ENCODE measurements at regions not wholly inside any gene's neighbourhood (a gene's known extent, or its start where the extent isn't known, plus 50 kb on each side); places are given as distances from the start of the nearest gene placed in this dataset.

- Mint-ChIP-seq H3K27me3 (ENCODE audit: low read depth) (no peaks in the 10 kb centered on the region), H3K36me3 (ENCODE audit: low read depth) (peaks cover 13% of the 10 kb centered on the region), H3K4me3 (ENCODE audit: unreplicated experiment) (no peak overlapping the region), H3K27ac (ENCODE audit: unreplicated experiment) (no peak overlapping the region), H3K4me1 (ENCODE audit: low read depth) (peaks cover 10% of the 10 kb centered on the region), H3K9me3 (ENCODE audit: low read depth) (peaks cover 13% of the 10 kb centered on the region)
- TF ChIP-seq CTCF (IDR thresholded peaks at IDR 0.05), result no peak
- DNase-seq (ENCODE audit: low spot score), result no peak
These were observed 135.1 kb downstream of the ZFP64 start for GRCh38 chr20:52056203-52057062.

- Mint-ChIP-seq H3K36me3 (ENCODE audit: low read depth) (peaks cover 13% of the 10 kb centered on the region), H3K9me3 (ENCODE audit: low read depth) (peaks cover 13% of the 10 kb centered on the region), H3K27me3 (ENCODE audit: low read depth) (no peaks in the 10 kb centered on the region), H3K27ac (ENCODE audit: unreplicated experiment) (no peak overlapping the region), H3K4me3 (ENCODE audit: unreplicated experiment) (no peak overlapping the region), H3K4me1 (ENCODE audit: low read depth) (peaks cover 19% of the 10 kb centered on the region)
- TF ChIP-seq CTCF (IDR thresholded peaks at IDR 0.05), result no peak
- DNase-seq (ENCODE audit: low spot score), result no peak
These were observed 137.5 kb downstream of the ZFP64 start for GRCh38 chr20:52054123-52054522.

GRCh38 chr20:52049001-52049731 lies 142.4 kb downstream of the ZFP64 start:
- no peak for TF ChIP-seq CTCF (IDR thresholded peaks at IDR 0.05)
- Mint-ChIP-seq H3K27ac (ENCODE audit: unreplicated experiment) (peak overlapping the region; percentile 86), H3K9me3 (ENCODE audit: low read depth) (no peaks in the 10 kb centered on the region), H3K4me1 (ENCODE audit: low read depth) (peaks cover 28% of the 10 kb centered on the region), H3K36me3 (ENCODE audit: low read depth) (no peaks in the 10 kb centered on the region), H3K4me3 (ENCODE audit: unreplicated experiment) (peak overlapping the region; percentile 51), H3K27me3 (ENCODE audit: low read depth) (no peaks in the 10 kb centered on the region)
- DNase-seq (ENCODE audit: low spot score), result no peak

GRCh38 chr20:52047811-52048764 lies 143.5 kb downstream of the ZFP64 start:
- Mint-ChIP-seq H3K27me3 (ENCODE audit: low read depth) (no peaks in the 10 kb centered on the region), H3K4me3 (ENCODE audit: unreplicated experiment) (no peak overlapping the region), H3K4me1 (ENCODE audit: low read depth) (peaks cover 28% of the 10 kb centered on the region), H3K36me3 (ENCODE audit: low read depth) (no peaks in the 10 kb centered on the region), H3K27ac (ENCODE audit: unreplicated experiment) (peak overlapping the region; percentile 86), H3K9me3 (ENCODE audit: low read depth) (no peaks in the 10 kb centered on the region)
- no peak for DNase-seq (ENCODE audit: low spot score)
- no peak for TF ChIP-seq CTCF (IDR thresholded peaks at IDR 0.05)

GRCh38 chr20:52041966-52042365 lies 149.6 kb downstream of the ZFP64 start:
- H3K4me1 Mint-ChIP-seq (ENCODE audit: low read depth), result no peaks in the 10 kb centered on the region
- no peaks in the 10 kb centered on the region for H3K9me3 Mint-ChIP-seq (ENCODE audit: low read depth)
- H3K4me3 Mint-ChIP-seq (ENCODE audit: unreplicated experiment), result no peak overlapping the region
- H3K36me3 Mint-ChIP-seq (ENCODE audit: low read depth), result no peaks in the 10 kb centered on the region
- TF ChIP-seq CTCF (IDR thresholded peaks at IDR 0.05), result no peak
- H3K27me3 Mint-ChIP-seq (ENCODE audit: low read depth), result no peaks in the 10 kb centered on the region
- no peak for DNase-seq (ENCODE audit: low spot score)
- H3K27ac Mint-ChIP-seq (ENCODE audit: unreplicated experiment), result no peak overlapping the region

Measured in chondrocyte (in vitro differentiated cells).